ENCODE measurements at regions not wholly inside any gene's neighbourhood (a gene's known extent, or its start where the extent isn't known, plus 50 kb on each side); places are given as distances from the start of the nearest gene placed in this dataset.

GRCh38 chr7:94222516-94222915, 172.2 kb upstream of the COL1A2 start:
- no peak for DNase-seq
- H3K4me1 Mint-ChIP-seq = no peaks in the 10 kb centered on the region
- no peaks in the 10 kb centered on the region for H3K9me3 Mint-ChIP-seq
- H3K27ac Mint-ChIP-seq = no peak overlapping the region
- no peak for ATAC-seq
- no peak overlapping the region for H3K4me3 Mint-ChIP-seq
- no peaks in the 10 kb centered on the region for H3K27me3 Mint-ChIP-seq

GRCh38 chr7:94223375-94224084, 171.2 kb upstream of the COL1A2 start:
- H3K4me3 Mint-ChIP-seq = no peak overlapping the region
- H3K4me1 Mint-ChIP-seq = no peaks in the 10 kb centered on the region
- H3K27ac Mint-ChIP-seq = peak overlapping the region in 1 of 2 donors; percentile 33
- DNase-seq = no peak
- ATAC-seq = no peak
- peaks cover 6% of the 10 kb centered on the region for H3K27me3 Mint-ChIP-seq
- no peaks in the 10 kb centered on the region for H3K9me3 Mint-ChIP-seq

GRCh38 chr7:94228223-94228622, 166.5 kb upstream of the COL1A2 start:
- ATAC-seq (no peak), DNase-seq (no peak)
- Mint-ChIP-seq H3K4me3 (no peak overlapping the region), H3K9me3 (no peaks in the 10 kb centered on the region), H3K27me3 (peaks cover 8% of the 10 kb centered on the region), H3K4me1 (no peaks in the 10 kb centered on the region), H3K27ac (no peak overlapping the region)

- no peak overlapping the region for H3K27ac Mint-ChIP-seq
- no peaks in the 10 kb centered on the region for H3K9me3 Mint-ChIP-seq
Observed at GRCh38 chr7:94228678-94229077, 166.0 kb upstream of the COL1A2 start.

GRCh38 chr7:94231305-94231704, 163.4 kb upstream of the COL1A2 start:
- peaks cover 8% of the 10 kb centered on the region for H3K27me3 Mint-ChIP-seq
- H3K4me3 Mint-ChIP-seq = no peak overlapping the region
- ATAC-seq (no peak), DNase-seq (no peak)
- no peak overlapping the region for H3K27ac Mint-ChIP-seq
- H3K9me3 Mint-ChIP-seq = no peaks in the 10 kb centered on the region
- no peaks in the 10 kb centered on the region for H3K4me1 Mint-ChIP-seq

More at GRCh38 chr7:94228678-94229077, 166.0 kb upstream of the COL1A2 start:
- DNase-seq (no peak), ATAC-seq (no peak)
- Mint-ChIP-seq H3K27me3 (peaks cover 8% of the 10 kb centered on the region), H3K4me3 (no peak overlapping the region), H3K4me1 (no peaks in the 10 kb centered on the region)

- Mint-ChIP-seq H3K4me1 (no peaks in the 10 kb centered on the region), H3K27me3 (no peaks in the 10 kb centered on the region), H3K9me3 (no peaks in the 10 kb centered on the region), H3K4me3 (no peak overlapping the region), H3K27ac (no peak overlapping the region)
- ATAC-seq (no peak), DNase-seq (no peak)
Observed at GRCh38 chr7:94236960-94237359, 157.7 kb upstream of the COL1A2 start.

- Mint-ChIP-seq H3K27me3 (no peaks in the 10 kb centered on the region), H3K27ac (no peak overlapping the region), H3K9me3 (no peaks in the 10 kb centered on the region), H3K4me3 (no peak overlapping the region), H3K4me1 (no peaks in the 10 kb centered on the region)
- DNase-seq (no peak), ATAC-seq (no peak)
Observed at GRCh38 chr7:94237417-94237816, 157.3 kb upstream of the COL1A2 start.

- Mint-ChIP-seq H3K27ac (no peak overlapping the region), H3K4me1 (no peaks in the 10 kb centered on the region), H3K9me3 (no peaks in the 10 kb centered on the region), H3K4me3 (no peak overlapping the region), H3K27me3 (no peaks in the 10 kb centered on the region)
- ATAC-seq = no peak
- DNase-seq = no peak
Observed at GRCh38 chr7:94239661-94240234, 154.9 kb upstream of the COL1A2 start.

- DNase-seq (no peak), ATAC-seq (no peak)
- Mint-ChIP-seq H3K27me3 (no peaks in the 10 kb centered on the region), H3K4me1 (no peaks in the 10 kb centered on the region), H3K4me3 (no peak overlapping the region), H3K9me3 (no peaks in the 10 kb centered on the region), H3K27ac (no peak overlapping the region)
Observed at GRCh38 chr7:94240902-94241301, 153.8 kb upstream of the COL1A2 start.

- Mint-ChIP-seq H3K27ac (no peak overlapping the region), H3K4me1 (no peaks in the 10 kb centered on the region), H3K9me3 (no peaks in the 10 kb centered on the region), H3K4me3 (no peak overlapping the region), H3K27me3 (no peaks in the 10 kb centered on the region)
- no peak for DNase-seq
- no peak for ATAC-seq
Observed at GRCh38 chr7:94241402-94241925, 153.2 kb upstream of the COL1A2 start.

- DNase-seq (no peak), ATAC-seq (no peak)
- no peaks in the 10 kb centered on the region for H3K9me3 Mint-ChIP-seq
- no peak overlapping the region for H3K27ac Mint-ChIP-seq
- no peak overlapping the region for H3K4me3 Mint-ChIP-seq
- H3K4me1 Mint-ChIP-seq = no peaks in the 10 kb centered on the region
- no peaks in the 10 kb centered on the region for H3K27me3 Mint-ChIP-seq
Observed at GRCh38 chr7:94243066-94243711, 151.5 kb upstream of the COL1A2 start.

- no peak for ATAC-seq
- no peaks in the 10 kb centered on the region for H3K9me3 Mint-ChIP-seq
- no peaks in the 10 kb centered on the region for H3K27me3 Mint-ChIP-seq
Observed at GRCh38 chr7:94244760-94245159, 149.9 kb upstream of the COL1A2 start.

GRCh38 chr7:94245500-94245899, 149.2 kb upstream of the COL1A2 start:
- no peaks in the 10 kb centered on the region for H3K9me3 Mint-ChIP-seq
- H3K27ac Mint-ChIP-seq = no peak overlapping the region
- ATAC-seq (no peak), DNase-seq (no peak)
- no peak overlapping the region for H3K4me3 Mint-ChIP-seq
- H3K27me3 Mint-ChIP-seq = no peaks in the 10 kb centered on the region
- no peaks in the 10 kb centered on the region for H3K4me1 Mint-ChIP-seq

More at GRCh38 chr7:94244760-94245159, 149.9 kb upstream of the COL1A2 start:
- H3K4me1 Mint-ChIP-seq = no peaks in the 10 kb centered on the region
- DNase-seq = no peak
- H3K4me3 Mint-ChIP-seq = no peak overlapping the region
- no peak overlapping the region for H3K27ac Mint-ChIP-seq

GRCh38 chr7:94247970-94248369, 146.7 kb upstream of the COL1A2 start:
- no peak overlapping the region for H3K4me3 Mint-ChIP-seq
- no peak for ATAC-seq
- no peak for DNase-seq
- H3K4me1 Mint-ChIP-seq = no peaks in the 10 kb centered on the region
- H3K27ac Mint-ChIP-seq = no peak overlapping the region
- no peaks in the 10 kb centered on the region for H3K9me3 Mint-ChIP-seq
- H3K27me3 Mint-ChIP-seq = no peaks in the 10 kb centered on the region

GRCh38 chr7:94249631-94250030, 145.1 kb upstream of the COL1A2 start:
- H3K9me3 Mint-ChIP-seq = no peaks in the 10 kb centered on the region
- no peaks in the 10 kb centered on the region for H3K4me1 Mint-ChIP-seq
- DNase-seq (no peak), ATAC-seq (no peak)
- no peak overlapping the region for H3K27ac Mint-ChIP-seq
- no peak overlapping the region for H3K4me3 Mint-ChIP-seq
- no peaks in the 10 kb centered on the region for H3K27me3 Mint-ChIP-seq

GRCh38 chr7:94250124-94250523, 144.6 kb upstream of the COL1A2 start:
- Mint-ChIP-seq H3K9me3 (no peaks in the 10 kb centered on the region), H3K4me1 (no peaks in the 10 kb centered on the region), H3K27me3 (no peaks in the 10 kb centered on the region), H3K27ac (no peak overlapping the region), H3K4me3 (no peak overlapping the region)
- DNase-seq = no peak
- ATAC-seq = no peak

All from stimulated activated naive CD8-positive, alpha-beta T cell treated with anti-CD3 and anti-CD28 coated beads, Interleukin-15, amount 100 ng/mL, for 72 hours (primary cell).